Spleen (tissue), 11 donors: ENCODE measurements at regions not wholly inside any gene's neighbourhood (a gene's known extent, or its start where the extent isn't known, plus 50 kb on each side); places are given as distances from the start of the nearest gene placed in this dataset.

Experiments
- DNase-seq: peaks from one replicate; pipeline ENCODE4 v3.0.0-alpha.2; 2020
- H3K27ac ChIP-seq, 8 donors: fragments of 200-600 bp; sonication (generic) in 7 of 8; 1 replicate in 4 of 8; 2 replicates in 4 of 8; pipeline versions ENCODE4 v1.5.0 to v1.8.0; 2016 to 2021; ENCODE audit warnings: inconsistent platforms in 4 of 8, mild to moderate bottlenecking in 4 of 8, moderate library complexity in 1 of 8
- H3K27me3 ChIP-seq, 7 donors: fragments of 200-600 bp; sonication (generic) in 6 of 7; replicated peaks in 1 of 7; 1 replicate in 4 of 7; 2 replicates in 3 of 7; pipeline versions ENCODE4 v1.5.0 to v1.8.0; 2016 to 2021; ENCODE audit warnings: inconsistent platforms in 3 of 7, mild to moderate bottlenecking in 1 of 7
- H3K36me3 ChIP-seq, 6 donors: fragments of 200-600 bp; sonication (generic) in 5 of 6; 1 replicate in 4 of 6; 2 replicates in 2 of 6; pipeline versions ENCODE4 v1.5.0 to v1.8.0; 2016 to 2021; ENCODE audit warnings: inconsistent platforms in 2 of 6
- H3K4me1 ChIP-seq, 6 donors: fragments of 200-600 bp; sonication (generic) in 5 of 6; 1 replicate in 3 of 6; 2 replicates in 3 of 6; pipeline versions ENCODE4 v1.5.0 to v1.8.0; 2016 to 2021; ENCODE audit warnings: inconsistent platforms in 3 of 6
- H3K4me3 ChIP-seq, 8 donors: fragments of 200-600 bp; sonication (generic) in 7 of 8; 1 replicate in 4 of 8; 2 replicates in 4 of 8; pipeline versions ENCODE4 v1.5.0 to v1.8.0; 2016 to 2021; ENCODE audit warnings: inconsistent platforms in 4 of 8, mild to moderate bottlenecking in 4 of 8, moderate library complexity in 2 of 8
- H3K9me3 ChIP-seq, 8 donors: fragments of 200-600 bp; sonication (generic) in 7 of 8; 1 replicate in 4 of 8; 2 replicates in 4 of 8; pipeline versions ENCODE4 v1.5.0 to v1.8.0; 2016 to 2021; ENCODE audit warnings: inconsistent platforms in 4 of 8
- CTCF ChIP-seq, 11 experiments: fragments of 200-600 bp in 7 of 11; fragments of 450-650 bp in 4 of 11; sonication (generic) in 4 of 11; IDR thresholded peaks in 8 of 11; conservative IDR thresholded peaks in 3 of 11; 1 replicate in 7 of 11; 2 replicates in 4 of 11; pipeline versions ENCODE4 v1.4.0 to v1.8.0; 2016 to 2021; ENCODE audit warnings: antibody characterized with exemption in 11 of 11, inconsistent platforms in 4 of 11, mild to moderate bottlenecking in 1 of 11
- POLR2A ChIP-seq, 3 donors: fragments of 450-650 bp; IDR thresholded peaks; one replicate each; pipeline ENCODE4 v1.5.1; 2017; ENCODE audit warnings: antibody characterized with exemption in 3 of 3, mild to moderate bottlenecking in 1 of 3
- POLR2AphosphoS5 ChIP-seq, 3 donors: sonication (generic); formaldehyde crosslinking; IDR thresholded peaks; one replicate each; pipeline ENCODE4 v1.5.1; 2017; ENCODE audit warnings: antibody characterized with exemption in 3 of 3
- WGBS, 5 donors: extraction: QIAGEN DNeasy Blood & Tissue Kit in 3 of 5; methylation state at CpG; one replicate each; pipeline versions ENCODE4 v1.1.5 to v1.1.7; 2013 to 2018; 5-methylcytosine and 5-hydroxymethylcytosine counted together
- intact Hi-C: fragments of 100-400 bp; cut with DNase I; formaldehyde crosslinking; loops from one replicate; pipeline ENCODE4 v1.15.0; 2023; ENCODE audit warnings: low total_unique reads
- donor health status: healthy with polysubstance abuse.
- donor health status: DM: no; HTN: no; CAD: no; lungs with moderate emphysema.
- donor health status: DM: no; HTN: no; CAD: no.
- donor health status: Bipolar disorder and iron deficiency.
- donor health status: healthy.
- donor health status: DM: no; HTN: no; CAD: no.
- donor health status: DM: yes; HTN: yes; CAD: no.

- H3K27ac ChIP-seq, result no peak overlapping the region
- H3K27me3 ChIP-seq, result no peaks in the 10 kb centered on the region
- DNase-seq, result no peak
- H3K4me3 ChIP-seq, result no peak overlapping the region
- 79 to 89% (median 83%) methylated on average over 3 of the region's 3 CpGs for WGBS, 5 donors
- intact Hi-C loops, result no loop called here
- no peaks in the 10 kb centered on the region for H3K4me1 ChIP-seq
- TF ChIP-seq POLR2AphosphoS5 (IDR thresholded peaks at IDR 0.05), result no peak
- peaks cover 0 to 7% (median 0%) of the 10 kb centered on the region in 8 donors for H3K9me3 ChIP-seq
- no peaks in the 10 kb centered on the region for H3K36me3 ChIP-seq
Observed at GRCh38 chr16:52928955-52929354, 123.7 kb downstream of the CHD9NB start.

DNA sequence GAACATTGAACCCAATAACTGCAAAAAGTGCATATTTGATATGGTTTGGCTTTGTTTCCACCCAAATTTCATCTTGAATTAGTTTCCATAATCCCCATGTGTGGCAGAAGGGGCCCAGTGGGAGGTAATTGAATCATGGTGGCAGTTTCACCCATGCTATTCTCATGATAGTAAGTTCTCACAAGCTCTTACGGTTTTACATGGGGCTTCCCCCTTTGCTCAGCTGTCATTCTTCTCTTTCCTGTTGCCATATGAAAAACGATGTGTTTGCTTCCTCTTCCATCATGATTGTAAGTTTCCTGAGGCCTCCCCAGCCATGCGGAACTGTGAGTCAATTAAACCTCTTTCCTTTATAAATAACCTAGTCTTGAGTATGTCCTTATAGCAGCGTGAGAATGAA is 127.6 kb downstream of the CHD9NB start:
- TF ChIP-seq CTCF (IDR thresholded peaks at IDR 0.05 in 8 of 11, conservative IDR thresholded peaks at IDR 0.05 in 3 of 11) (no peak), POLR2AphosphoS5 (IDR thresholded peaks at IDR 0.05) (no peak), POLR2A (IDR thresholded peaks at IDR 0.05) (no peak)
- no peaks in the 10 kb centered on the region for H3K4me1 ChIP-seq
- no peak overlapping the region for H3K4me3 ChIP-seq
- H3K36me3 ChIP-seq, result no peaks in the 10 kb centered on the region
- H3K27ac ChIP-seq, result no peak overlapping the region
- WGBS, 5 donors, result 16 to 29% (median 19%) methylated on average over 4 of the region's 4 CpGs
- intact Hi-C loops, result no loop called here
- no peak for DNase-seq
- H3K27me3 ChIP-seq, result no peaks in the 10 kb centered on the region
- no peaks in the 10 kb centered on the region for H3K9me3 ChIP-seq

GRCh38 chr16:52924162-52924561 is 128.5 kb downstream of the CHD9NB start:
- H3K27ac ChIP-seq, result no peak overlapping the region
- no peaks in the 10 kb centered on the region for H3K4me1 ChIP-seq
- intact Hi-C loops, result no loop called here
- TF ChIP-seq POLR2AphosphoS5 (IDR thresholded peaks at IDR 0.05), result no peak
- no peak for TF ChIP-seq CTCF (IDR thresholded peaks at IDR 0.05 in 8 of 11, conservative IDR thresholded peaks at IDR 0.05 in 3 of 11)
- no peak for TF ChIP-seq POLR2A (IDR thresholded peaks at IDR 0.05)
- no peaks in the 10 kb centered on the region for H3K9me3 ChIP-seq
- 71 to 90% (median 80%) methylated on average over 4 of the region's 4 CpGs for WGBS, 5 donors
- no peak overlapping the region for H3K4me3 ChIP-seq
- H3K27me3 ChIP-seq, result no peaks in the 10 kb centered on the region
- DNase-seq, result no peak
- no peaks in the 10 kb centered on the region for H3K36me3 ChIP-seq

- H3K9me3 ChIP-seq, result no peaks in the 10 kb centered on the region
- no peak overlapping the region for H3K4me3 ChIP-seq
- H3K36me3 ChIP-seq, result no peaks in the 10 kb centered on the region
- no peak overlapping the region for H3K27ac ChIP-seq
- intact Hi-C loops, result no loop called here
- TF ChIP-seq POLR2A (IDR thresholded peaks at IDR 0.05) (no peak), POLR2AphosphoS5 (IDR thresholded peaks at IDR 0.05) (no peak), CTCF (IDR thresholded peaks at IDR 0.05 in 8 of 11, conservative IDR thresholded peaks at IDR 0.05 in 3 of 11) (no peak)
- WGBS, 5 donors, result 56 to 66% (median 62%) methylated on average over 8 of the region's 8 CpGs
- no peaks in the 10 kb centered on the region for H3K4me1 ChIP-seq
- peaks cover 0 to 3% (median 0%) of the 10 kb centered on the region in 7 donors for H3K27me3 ChIP-seq
- DNase-seq, result no peak
Observed at GRCh38 chr16:52921104-52921503, 131.6 kb downstream of the CHD9NB start.

DNA sequence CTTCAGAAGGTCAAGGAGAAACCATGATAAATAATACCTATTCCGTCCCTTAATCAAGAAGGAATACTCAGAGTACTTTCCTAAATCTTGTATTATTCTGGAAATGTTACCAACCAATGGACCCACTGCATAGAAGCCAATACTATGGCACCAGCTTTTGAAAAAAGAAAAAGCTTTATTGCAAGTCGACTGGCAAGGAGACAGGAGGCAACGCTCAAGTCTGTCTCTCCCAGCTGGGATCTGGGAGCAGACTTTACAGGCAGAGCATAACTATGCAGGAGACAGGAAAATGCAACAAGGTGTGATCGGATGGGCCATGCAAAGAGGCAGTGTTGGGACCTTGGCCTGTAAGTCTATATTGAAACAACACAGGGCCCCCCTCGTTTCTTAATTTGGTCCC is 132.4 kb downstream of the CHD9NB start:
- Histone ChIP-seq H3K36me3 (no peaks in the 10 kb centered on the region), H3K9me3 (no peaks in the 10 kb centered on the region), H3K4me1 (no peaks in the 10 kb centered on the region), H3K27ac (no peak overlapping the region), H3K27me3 (peaks cover 0 to 6% (median 0%) of the 10 kb centered on the region in 7 donors), H3K4me3 (no peak overlapping the region)
- intact Hi-C loops, result no loop called here
- WGBS, 5 donors, result 62 to 90% (median 71%) methylated on average over 5 of the region's 5 CpGs
- TF ChIP-seq POLR2A (IDR thresholded peaks at IDR 0.05) (no peak), CTCF (IDR thresholded peaks at IDR 0.05 in 8 of 11, conservative IDR thresholded peaks at IDR 0.05 in 3 of 11) (no peak), POLR2AphosphoS5 (IDR thresholded peaks at IDR 0.05) (no peak)
- no peak for DNase-seq
